Uterus (tissue), 3 donors: ENCODE measurements at regions not wholly inside any gene's neighbourhood (a gene's known extent, or its start where the extent isn't known, plus 50 kb on each side); places are given as distances from the start of the nearest gene placed in this dataset.

ENCODE experiments used
- DNase-seq, 2 donors: peaks; one replicate each; pipeline ENCODE4 v3.0.0-alpha.2; 2019 to 2020
- H3K27ac ChIP-seq, 2 donors: fragments of 200-600 bp; sonication (generic); 1 replicate in 1 of 2; 2 replicates in 1 of 2; pipeline ENCODE4 v1.5.1; 2016 to 2018
- H3K27me3 ChIP-seq, 2 donors: fragments of 200-600 bp; sonication (generic); one replicate each; pipeline ENCODE4 v1.5.1; 2018 to 2019; ENCODE audit warnings: control low read depth in 1 of 2
- H3K36me3 ChIP-seq, 2 donors: fragments of 200-600 bp; sonication (generic); one replicate each; pipeline ENCODE4 v1.5.1; 2019; ENCODE audit warnings: control low read depth in 1 of 2
- H3K4me1 ChIP-seq, 2 donors: fragments of 200-600 bp; sonication (generic); one replicate each; pipeline ENCODE4 v1.5.1; 2018 to 2019; ENCODE audit warnings: control low read depth in 1 of 2
- H3K4me3 ChIP-seq, 2 donors: fragments of 200-600 bp; sonication (generic); 1 replicate in 1 of 2; 2 replicates in 1 of 2; pipeline ENCODE4 v1.5.1; 2018 to 2019; ENCODE audit warnings: mild to moderate bottlenecking in 1 of 2
- H3K9me3 ChIP-seq, 2 donors: fragments of 200-600 bp; sonication (generic); one replicate each; pipeline ENCODE4 v1.5.1; 2019; ENCODE audit warnings: control low read depth in 1 of 2
- CTCF ChIP-seq, 4 experiments: fragments of 200-600 bp in 2 of 4; fragments of 450-650 bp in 2 of 4; sonication (generic) in 2 of 4; IDR thresholded peaks; one replicate each; pipeline ENCODE4 v1.5.1; 2016 to 2019; ENCODE audit warnings: antibody characterized with exemption in 4 of 4, mild to moderate bottlenecking in 2 of 4, moderate library complexity in 1 of 4
- POLR2A ChIP-seq, 2 donors: fragments of 450-650 bp; IDR thresholded peaks; one replicate each; pipeline ENCODE4 v1.6.1; 2016; ENCODE audit warnings: antibody characterized with exemption in 2 of 2, mild to moderate bottlenecking in 1 of 2, moderate library complexity in 1 of 2
- intact Hi-C: fragments of 100-400 bp; cut with DNase I; formaldehyde crosslinking; loops from one replicate; pipeline ENCODE4 v1.15.1; 2023; ENCODE audit warnings: low total_unique reads
- donor health status: DM: yes; HTN: yes; CAD: no.

GRCh38 chr9:30757723-30758122 lies 1626.7 kb upstream of the ACO1 start:
- no peak overlapping the region for H3K27ac ChIP-seq
- no peaks in the 10 kb centered on the region for H3K4me1 ChIP-seq
- no peak overlapping the region for H3K4me3 ChIP-seq
- DNase-seq, result no peak
- intact Hi-C loops, result no loop called here
- H3K36me3 ChIP-seq, result no peaks in the 10 kb centered on the region
- no peaks in the 10 kb centered on the region for H3K27me3 ChIP-seq
- TF ChIP-seq POLR2A (IDR thresholded peaks at IDR 0.05), result no peak
- TF ChIP-seq CTCF (IDR thresholded peaks at IDR 0.05), result no peak
- H3K9me3 ChIP-seq, result no peaks in the 10 kb centered on the region

DNA sequence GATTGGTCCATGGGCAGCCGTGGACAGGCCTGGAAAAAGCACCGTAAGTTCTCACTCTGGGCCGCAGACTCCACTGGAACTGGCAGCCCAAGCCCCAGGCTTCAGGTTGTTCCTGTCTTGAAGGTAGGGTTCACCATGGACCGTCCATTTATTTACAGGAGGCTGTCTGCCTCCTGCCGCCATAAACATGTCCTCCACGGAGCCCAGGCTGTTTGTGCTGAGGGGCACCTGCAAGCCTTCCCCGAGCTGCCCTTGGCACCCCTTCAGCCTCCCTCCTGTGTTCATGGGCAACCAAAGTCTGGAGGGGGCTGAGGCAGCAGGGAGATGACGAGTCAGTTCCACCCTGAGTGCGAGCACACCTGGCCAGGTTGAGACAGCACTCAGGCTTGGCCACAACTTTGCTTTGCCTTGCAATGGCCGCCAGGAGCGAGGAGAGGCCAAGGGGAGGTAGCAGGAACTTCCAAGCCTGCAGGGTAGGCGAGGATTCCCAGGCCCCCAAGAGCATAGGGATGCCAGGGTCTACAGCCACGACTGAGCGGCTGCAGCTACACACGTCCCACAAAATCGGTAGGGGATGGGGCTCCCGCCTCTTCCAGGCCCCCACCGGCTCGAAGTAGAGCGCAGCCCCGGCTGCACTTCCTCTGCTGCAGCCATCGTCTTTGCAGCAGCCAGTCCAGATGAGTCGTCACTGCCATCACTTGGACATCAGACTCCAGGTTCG lies 1625.6 kb upstream of the ACO1 start:
- no peaks in the 10 kb centered on the region for H3K27me3 ChIP-seq
- no peak for TF ChIP-seq CTCF (IDR thresholded peaks at IDR 0.05)
- TF ChIP-seq POLR2A (IDR thresholded peaks at IDR 0.05), result no peak
- no peaks in the 10 kb centered on the region for H3K4me1 ChIP-seq
- no peak overlapping the region for H3K4me3 ChIP-seq
- H3K9me3 ChIP-seq, result no peaks in the 10 kb centered on the region
- H3K36me3 ChIP-seq, result no peaks in the 10 kb centered on the region
- no peak overlapping the region for H3K27ac ChIP-seq
- DNase-seq, result no peak
- intact Hi-C loops, result no loop called here

DNA sequence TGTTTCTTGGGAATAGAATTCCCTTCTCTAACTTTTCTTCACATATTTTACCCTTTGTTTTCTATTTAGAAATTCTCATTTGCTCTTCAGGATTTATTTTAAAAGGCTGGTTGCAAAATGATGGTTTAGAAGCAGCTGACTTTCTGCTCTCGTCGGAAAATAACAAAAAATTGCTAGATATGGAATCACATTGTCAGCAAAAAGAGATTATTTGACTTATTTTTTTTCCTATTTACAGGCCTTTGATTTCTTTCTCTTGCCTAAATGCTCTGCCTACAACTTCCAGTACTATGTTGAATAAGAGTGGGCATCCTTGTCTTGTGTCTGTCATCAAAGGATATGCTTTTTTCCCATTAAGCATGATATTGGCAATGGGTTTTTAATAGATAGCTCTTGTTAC lies 1619.1 kb upstream of the ACO1 start:
- H3K4me1 ChIP-seq, result no peaks in the 10 kb centered on the region
- intact Hi-C loops, result no loop called here
- no peak overlapping the region for H3K27ac ChIP-seq
- no peaks in the 10 kb centered on the region for H3K27me3 ChIP-seq
- H3K36me3 ChIP-seq, result no peaks in the 10 kb centered on the region
- TF ChIP-seq POLR2A (IDR thresholded peaks at IDR 0.05) (no peak), CTCF (IDR thresholded peaks at IDR 0.05) (no peak)
- no peaks in the 10 kb centered on the region for H3K9me3 ChIP-seq
- H3K4me3 ChIP-seq, result no peak overlapping the region
- DNase-seq, result no peak

DNA sequence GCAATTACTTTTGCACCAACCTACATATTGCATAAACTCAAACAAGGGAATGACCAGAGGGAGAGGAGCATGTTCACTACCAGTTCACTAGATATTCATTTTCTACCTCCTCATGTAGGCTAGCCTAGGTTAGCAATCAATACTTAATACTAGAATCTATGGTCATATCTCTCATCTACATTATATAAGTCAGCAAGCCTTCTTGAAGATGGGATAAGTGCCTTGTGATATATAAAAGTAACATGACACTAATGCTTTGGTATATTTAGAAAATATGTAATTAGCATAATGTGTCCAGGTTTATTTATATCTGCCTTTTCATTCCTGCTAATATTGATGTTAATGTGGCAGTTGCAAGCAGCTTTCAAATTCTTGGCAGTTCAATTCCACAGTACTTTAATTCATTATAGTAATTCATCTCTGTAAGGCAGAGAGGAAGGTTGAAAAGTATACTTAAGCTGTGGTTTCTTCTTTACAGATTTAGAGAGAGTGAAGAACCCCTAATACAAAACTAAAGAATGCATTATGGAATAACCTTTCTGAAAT lies 1613.2 kb upstream of the ACO1 start:
- Histone ChIP-seq H3K4me3 (no peak overlapping the region), H3K4me1 (no peaks in the 10 kb centered on the region), H3K9me3 (no peaks in the 10 kb centered on the region), H3K27ac (no peak overlapping the region), H3K36me3 (no peaks in the 10 kb centered on the region), H3K27me3 (no peaks in the 10 kb centered on the region)
- TF ChIP-seq POLR2A (IDR thresholded peaks at IDR 0.05) (no peak), CTCF (IDR thresholded peaks at IDR 0.05) (no peak)
- no peak for DNase-seq
- intact Hi-C loops, result no loop called here

DNA sequence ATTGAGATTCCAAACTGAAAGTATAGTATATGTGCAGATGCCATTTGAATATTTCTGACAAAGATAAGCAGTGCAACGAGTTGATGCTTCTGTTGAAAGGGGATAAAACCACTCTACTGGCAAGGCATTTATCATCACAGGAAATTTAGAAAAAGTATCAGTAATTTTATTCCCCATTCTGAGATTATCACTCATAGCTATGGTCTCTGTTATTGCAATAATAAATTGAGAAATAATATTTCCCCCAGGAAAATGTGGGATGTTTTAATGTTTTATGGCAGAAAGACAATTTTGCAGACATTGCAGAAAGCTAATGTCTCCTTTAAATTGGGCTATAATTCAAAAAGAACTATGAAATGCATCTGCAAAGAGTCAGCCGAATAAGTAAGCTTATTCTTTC lies 1612.7 kb upstream of the ACO1 start:
- intact Hi-C loops, result no loop called here
- Histone ChIP-seq H3K9me3 (no peaks in the 10 kb centered on the region), H3K4me1 (no peaks in the 10 kb centered on the region), H3K27ac (no peak overlapping the region), H3K27me3 (no peaks in the 10 kb centered on the region), H3K4me3 (no peak overlapping the region), H3K36me3 (no peaks in the 10 kb centered on the region)
- DNase-seq, result no peak
- TF ChIP-seq CTCF (IDR thresholded peaks at IDR 0.05), result no peak
- no peak for TF ChIP-seq POLR2A (IDR thresholded peaks at IDR 0.05)
